Fibroblast of villous mesenchyme (primary cell): ENCODE measurements at regions not wholly inside any gene's neighbourhood (a gene's known extent, or its start where the extent isn't known, plus 50 kb on each side); places are given as distances from the start of the nearest gene placed in this dataset.

Experiments
- DNase-seq: peaks from one replicate; pipeline ENCODE4 v3.0.0-alpha.2; 2010; ENCODE audit warnings: low read depth
- H3K4me3 ChIP-seq: 2 replicates; pipeline ENCODE4 v1.5.1; 2011; ENCODE audit warnings: low read depth, mild to moderate bottlenecking, low read length
- CTCF ChIP-seq: IDR thresholded peaks from 2 replicates; pipeline ENCODE4 v1.5.1; 2012; ENCODE audit warnings: low read depth, mild to moderate bottlenecking, low read length; ENCODE audit not compliant: insufficient read depth

- no peak for DNase-seq
- TF ChIP-seq CTCF, result no peak
Observed at GRCh38 chr2:215670396-215670795, 234.5 kb upstream of the FN1 start.

DNA sequence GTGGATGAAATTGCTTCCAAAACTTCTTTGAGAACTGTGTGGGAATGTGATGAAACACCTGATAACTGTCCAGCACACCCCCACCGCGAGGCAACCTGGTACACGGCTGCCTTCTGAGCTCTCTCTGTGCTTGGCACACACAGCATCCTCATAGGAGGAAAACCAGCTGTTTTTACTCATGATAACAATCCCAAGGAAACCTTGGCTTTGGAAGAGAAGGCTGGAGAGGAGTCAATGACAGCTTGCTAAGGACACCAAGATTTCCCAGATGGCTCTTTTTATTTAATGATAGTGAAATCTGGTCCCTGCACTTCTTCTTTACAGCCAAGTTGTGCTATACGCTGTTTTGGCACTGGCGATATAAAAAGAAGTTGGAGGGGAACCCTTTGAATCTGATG lies 232.5 kb upstream of the FN1 start:
- no peak for TF ChIP-seq CTCF
- H3K4me3 ChIP-seq, result no peak overlapping the region
- DNase-seq, result peak; percentile 41

More at GRCh38 chr2:215670396-215670795, 234.5 kb upstream of the FN1 start:
- no peak overlapping the region for H3K4me3 ChIP-seq

- no peak overlapping the region for H3K4me3 ChIP-seq
- DNase-seq, result no peak
- TF ChIP-seq CTCF, result no peak
Observed at GRCh38 chr2:215667585-215668377, 231.9 kb upstream of the FN1 start.

DNA sequence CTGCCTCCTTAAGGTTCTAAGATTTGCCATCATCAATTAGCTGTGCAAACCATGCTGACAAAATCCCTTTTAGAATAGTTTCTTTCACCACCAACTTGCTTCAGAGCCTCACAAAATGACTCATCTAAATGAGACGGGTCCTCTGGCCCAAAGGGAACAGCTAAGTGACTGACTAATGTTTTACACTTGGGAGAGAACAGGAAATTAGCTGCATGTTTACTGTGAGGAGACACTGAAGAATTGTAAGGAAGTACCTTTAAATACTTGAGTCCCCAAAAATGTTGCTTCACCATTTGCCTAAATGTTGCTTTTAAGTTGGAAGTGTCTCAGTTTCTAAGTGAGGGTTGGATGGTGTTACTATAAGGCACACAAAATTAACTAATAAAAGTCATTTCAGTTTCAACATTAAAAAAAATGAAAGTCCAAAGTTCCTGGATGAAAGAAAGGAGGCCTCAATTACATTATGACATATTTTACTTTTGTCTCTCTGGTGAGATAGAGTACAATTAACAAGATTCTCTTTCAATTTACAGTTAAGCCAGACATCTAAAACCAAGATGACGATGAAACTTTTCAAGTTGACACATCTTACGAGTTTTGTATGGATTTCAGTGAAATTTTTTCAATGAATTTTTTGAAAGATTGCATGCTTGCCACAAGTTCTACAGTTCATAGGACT lies 229.1 kb upstream of the FN1 start:
- peak; percentile 87 for DNase-seq
- TF ChIP-seq CTCF, result no peak
- H3K4me3 ChIP-seq, result no peak overlapping the region

DNA sequence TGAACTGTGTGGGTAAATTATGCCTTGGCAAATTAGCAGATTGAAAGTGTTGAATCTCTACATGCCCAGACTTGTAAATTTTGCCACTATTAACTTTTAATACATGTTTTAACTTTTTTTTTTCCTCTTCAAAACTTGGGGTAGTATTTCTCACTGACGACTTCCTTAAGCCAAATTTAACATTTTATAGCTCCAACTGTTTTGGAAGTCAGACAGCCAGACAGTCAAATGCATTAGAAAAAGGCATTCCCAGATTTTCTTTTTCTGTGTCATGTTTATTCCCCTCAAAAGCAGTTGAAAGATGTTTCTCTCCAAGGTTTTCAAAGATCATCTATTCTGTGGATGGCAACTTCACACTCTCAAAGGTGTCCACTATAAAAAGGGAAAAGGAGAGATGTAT lies 226.8 kb upstream of the FN1 start:
- H3K4me3 ChIP-seq, result no peak overlapping the region
- DNase-seq, result no peak
- TF ChIP-seq CTCF, result no peak

GRCh38 chr2:215660687-215661086 lies 224.8 kb upstream of the FN1 start:
- TF ChIP-seq CTCF, result no peak
- DNase-seq, result peak; percentile 86
- no peak overlapping the region for H3K4me3 ChIP-seq
